ENCODE measurements at regions not wholly inside any gene's neighbourhood (a gene's known extent, or its start where the extent isn't known, plus 50 kb on each side); places are given as distances from the start of the nearest gene placed in this dataset.

GRCh38 chr20:40938020-40938419 lies 90.6 kb upstream of the TOP1 start:
- Mint-ChIP-seq H3K4me3 (no peak overlapping the region), H3K4me1 (no peaks in the 10 kb centered on the region), H3K27ac (no peak overlapping the region), H3K36me3 (peaks cover 3% of the 10 kb centered on the region), H3K9me3 (peaks cover 6% of the 10 kb centered on the region), H3K27me3 (peaks cover 3% of the 10 kb centered on the region)

- H3K27me3 Mint-ChIP-seq, result no peaks in the 10 kb centered on the region
- no peak overlapping the region for H3K27ac Mint-ChIP-seq
- H3K4me3 Mint-ChIP-seq, result no peak overlapping the region
- H3K9me3 Mint-ChIP-seq, result no peaks in the 10 kb centered on the region
- H3K36me3 Mint-ChIP-seq, result no peaks in the 10 kb centered on the region
- H3K4me1 Mint-ChIP-seq, result no peaks in the 10 kb centered on the region
These were observed 89.0 kb upstream of the TOP1 start for GRCh38 chr20:40939667-40940066.

GRCh38 chr20:40941133-40941610 lies 87.5 kb upstream of the TOP1 start:
- Mint-ChIP-seq H3K4me1 (no peaks in the 10 kb centered on the region), H3K36me3 (no peaks in the 10 kb centered on the region), H3K9me3 (no peaks in the 10 kb centered on the region), H3K4me3 (no peak overlapping the region), H3K27ac (no peak overlapping the region), H3K27me3 (peaks cover 4% of the 10 kb centered on the region)

- H3K4me1 Mint-ChIP-seq, result no peaks in the 10 kb centered on the region
- H3K4me3 Mint-ChIP-seq, result no peak overlapping the region
- no peak overlapping the region for H3K27ac Mint-ChIP-seq
- no peaks in the 10 kb centered on the region for H3K36me3 Mint-ChIP-seq
- H3K27me3 Mint-ChIP-seq, result peaks cover 5% of the 10 kb centered on the region
- H3K9me3 Mint-ChIP-seq, result no peaks in the 10 kb centered on the region
These were observed 86.6 kb upstream of the TOP1 start for GRCh38 chr20:40942006-40942405.

GRCh38 chr20:40942775-40943174 lies 85.8 kb upstream of the TOP1 start:
- no peaks in the 10 kb centered on the region for H3K4me1 Mint-ChIP-seq
- H3K27me3 Mint-ChIP-seq, result peaks cover 5% of the 10 kb centered on the region
- H3K36me3 Mint-ChIP-seq, result no peaks in the 10 kb centered on the region
- H3K4me3 Mint-ChIP-seq, result no peak overlapping the region
- H3K27ac Mint-ChIP-seq, result no peak overlapping the region
- H3K9me3 Mint-ChIP-seq, result no peaks in the 10 kb centered on the region

GRCh38 chr20:40943591-40943990 lies 85.0 kb upstream of the TOP1 start:
- H3K9me3 Mint-ChIP-seq, result no peaks in the 10 kb centered on the region
- peaks cover 5% of the 10 kb centered on the region for H3K27me3 Mint-ChIP-seq
- no peak overlapping the region for H3K4me3 Mint-ChIP-seq
- H3K27ac Mint-ChIP-seq, result no peak overlapping the region
- no peaks in the 10 kb centered on the region for H3K36me3 Mint-ChIP-seq
- H3K4me1 Mint-ChIP-seq, result no peaks in the 10 kb centered on the region

GRCh38 chr20:40945189-40945588 lies 83.4 kb upstream of the TOP1 start:
- H3K36me3 Mint-ChIP-seq, result no peaks in the 10 kb centered on the region
- no peak overlapping the region for H3K4me3 Mint-ChIP-seq
- H3K4me1 Mint-ChIP-seq, result no peaks in the 10 kb centered on the region
- no peak overlapping the region for H3K27ac Mint-ChIP-seq
- H3K9me3 Mint-ChIP-seq, result no peaks in the 10 kb centered on the region
- peaks cover 5% of the 10 kb centered on the region for H3K27me3 Mint-ChIP-seq

- H3K4me3 Mint-ChIP-seq, result no peak overlapping the region
These were observed 82.7 kb upstream of the TOP1 start for GRCh38 chr20:40945754-40946450.

GRCh38 chr20:40946451-40946850 lies 82.2 kb upstream of the TOP1 start:
- Mint-ChIP-seq H3K4me3 (no peak overlapping the region), H3K27me3 (peaks cover 5% of the 10 kb centered on the region), H3K4me1 (no peaks in the 10 kb centered on the region), H3K9me3 (no peaks in the 10 kb centered on the region), H3K36me3 (no peaks in the 10 kb centered on the region), H3K27ac (no peak overlapping the region)

More at GRCh38 chr20:40945754-40946450, 82.7 kb upstream of the TOP1 start:
- Mint-ChIP-seq H3K27ac (no peak overlapping the region), H3K36me3 (no peaks in the 10 kb centered on the region), H3K9me3 (no peaks in the 10 kb centered on the region), H3K27me3 (peaks cover 5% of the 10 kb centered on the region), H3K4me1 (no peaks in the 10 kb centered on the region)

- Mint-ChIP-seq H3K36me3 (no peaks in the 10 kb centered on the region), H3K9me3 (no peaks in the 10 kb centered on the region)
These were observed 80.0 kb upstream of the TOP1 start for GRCh38 chr20:40948465-40949267.

GRCh38 chr20:40949346-40949745 lies 79.3 kb upstream of the TOP1 start:
- Mint-ChIP-seq H3K36me3 (no peaks in the 10 kb centered on the region), H3K9me3 (no peaks in the 10 kb centered on the region), H3K27me3 (peaks cover 5% of the 10 kb centered on the region), H3K4me3 (no peak overlapping the region), H3K4me1 (no peaks in the 10 kb centered on the region), H3K27ac (no peak overlapping the region)

More at GRCh38 chr20:40948465-40949267, 80.0 kb upstream of the TOP1 start:
- H3K4me3 Mint-ChIP-seq, result no peak overlapping the region
- H3K27ac Mint-ChIP-seq, result no peak overlapping the region
- no peaks in the 10 kb centered on the region for H3K4me1 Mint-ChIP-seq
- peaks cover 5% of the 10 kb centered on the region for H3K27me3 Mint-ChIP-seq

- peaks cover 1% of the 10 kb centered on the region for H3K27me3 Mint-ChIP-seq
- no peak overlapping the region for H3K27ac Mint-ChIP-seq
- no peak overlapping the region for H3K4me3 Mint-ChIP-seq
- no peaks in the 10 kb centered on the region for H3K9me3 Mint-ChIP-seq
- no peaks in the 10 kb centered on the region for H3K36me3 Mint-ChIP-seq
- no peaks in the 10 kb centered on the region for H3K4me1 Mint-ChIP-seq
These were observed 76.5 kb upstream of the TOP1 start for GRCh38 chr20:40952136-40952535.

GRCh38 chr20:40953416-40953815 lies 75.2 kb upstream of the TOP1 start:
- H3K27me3 Mint-ChIP-seq, result peaks cover 1% of the 10 kb centered on the region
- no peak overlapping the region for H3K27ac Mint-ChIP-seq
- no peak overlapping the region for H3K4me3 Mint-ChIP-seq
- H3K4me1 Mint-ChIP-seq, result no peaks in the 10 kb centered on the region
- H3K36me3 Mint-ChIP-seq, result no peaks in the 10 kb centered on the region
- no peaks in the 10 kb centered on the region for H3K9me3 Mint-ChIP-seq

GRCh38 chr20:40953856-40954255 lies 74.8 kb upstream of the TOP1 start:
- Mint-ChIP-seq H3K36me3 (no peaks in the 10 kb centered on the region), H3K27ac (no peak overlapping the region), H3K4me1 (no peaks in the 10 kb centered on the region), H3K9me3 (no peaks in the 10 kb centered on the region), H3K4me3 (no peak overlapping the region), H3K27me3 (peaks cover 1% of the 10 kb centered on the region)

- no peaks in the 10 kb centered on the region for H3K4me1 Mint-ChIP-seq
- no peak overlapping the region for H3K4me3 Mint-ChIP-seq
- no peaks in the 10 kb centered on the region for H3K36me3 Mint-ChIP-seq
- H3K9me3 Mint-ChIP-seq, result no peaks in the 10 kb centered on the region
- no peak overlapping the region for H3K27ac Mint-ChIP-seq
- H3K27me3 Mint-ChIP-seq, result peaks cover 1% of the 10 kb centered on the region
These were observed 74.0 kb upstream of the TOP1 start for GRCh38 chr20:40954521-40955165.

GRCh38 chr20:40955326-40955725 lies 73.3 kb upstream of the TOP1 start:
- H3K4me1 Mint-ChIP-seq, result no peaks in the 10 kb centered on the region
- H3K9me3 Mint-ChIP-seq, result no peaks in the 10 kb centered on the region
- no peak overlapping the region for H3K4me3 Mint-ChIP-seq
- H3K36me3 Mint-ChIP-seq, result no peaks in the 10 kb centered on the region
- no peak overlapping the region for H3K27ac Mint-ChIP-seq
- H3K27me3 Mint-ChIP-seq, result peaks cover 1% of the 10 kb centered on the region
